ENCODE measurements at regions not wholly inside any gene's neighbourhood (a gene's known extent, or its start where the extent isn't known, plus 50 kb on each side); places are given as distances from the start of the nearest gene placed in this dataset.
"Not testable (repeated sequence)": the region's sequence is repeated elsewhere in the genome, so short reads cannot be mapped to it uniquely, and the experiment has no call there.

DNA sequence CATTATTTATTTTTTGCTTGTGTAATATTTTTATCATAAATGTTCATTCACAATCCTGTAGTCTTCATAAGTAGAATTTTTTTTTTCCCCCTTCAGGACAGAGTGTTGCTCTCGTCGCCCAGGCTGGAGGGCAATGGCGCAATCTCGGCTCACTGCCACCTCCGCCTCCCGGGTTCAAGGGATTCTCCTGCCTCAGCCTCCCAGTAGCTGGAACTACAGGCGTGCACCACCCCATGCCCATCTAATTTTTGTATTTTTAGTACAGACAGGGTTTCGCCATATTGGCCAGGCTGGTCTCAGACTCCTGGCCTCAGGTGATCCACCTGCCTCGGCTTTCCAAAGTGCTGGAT, 54.7 kb upstream of the TFRC start:
- TF ChIP-seq, protein P1, sequence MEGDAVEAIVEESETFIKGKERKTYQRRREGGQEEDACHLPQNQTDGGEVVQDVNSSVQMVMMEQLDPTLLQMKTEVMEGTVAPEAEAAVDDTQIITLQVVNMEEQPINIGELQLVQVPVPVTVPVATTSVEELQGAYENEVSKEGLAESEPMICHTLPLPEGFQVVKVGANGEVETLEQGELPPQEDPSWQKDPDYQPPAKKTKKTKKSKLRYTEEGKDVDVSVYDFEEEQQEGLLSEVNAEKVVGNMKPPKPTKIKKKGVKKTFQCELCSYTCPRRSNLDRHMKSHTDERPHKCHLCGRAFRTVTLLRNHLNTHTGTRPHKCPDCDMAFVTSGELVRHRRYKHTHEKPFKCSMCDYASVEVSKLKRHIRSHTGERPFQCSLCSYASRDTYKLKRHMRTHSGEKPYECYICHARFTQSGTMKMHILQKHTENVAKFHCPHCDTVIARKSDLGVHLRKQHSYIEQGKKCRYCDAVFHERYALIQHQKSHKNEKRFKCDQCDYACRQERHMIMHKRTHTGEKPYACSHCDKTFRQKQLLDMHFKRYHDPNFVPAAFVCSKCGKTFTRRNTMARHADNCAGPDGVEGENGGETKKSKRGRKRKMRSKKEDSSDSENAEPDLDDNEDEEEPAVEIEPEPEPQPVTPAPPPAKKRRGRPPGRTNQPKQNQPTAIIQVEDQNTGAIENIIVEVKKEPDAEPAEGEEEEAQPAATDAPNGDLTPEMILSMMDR (IDR thresholded peaks at IDR 0.05): not testable (repeated sequence)
- TF ChIP-seq POLR2A (IDR thresholded peaks at IDR 0.05): not testable (repeated sequence)
